ENCODE measurements at regions not wholly inside any gene's neighbourhood (a gene's known extent, or its start where the extent isn't known, plus 50 kb on each side); places are given as distances from the start of the nearest gene placed in this dataset.

GRCh38 chrX:134711135-134711921 is 53.1 kb upstream of the PLAC1 start:
- H3K9me3 Mint-ChIP-seq, result no peaks in the 10 kb centered on the region
- no peak overlapping the region for H3K27ac Mint-ChIP-seq
- ATAC-seq (replicated peaks) (no peak), DNase-seq (no peak)
- no peaks in the 10 kb centered on the region for H3K36me3 Mint-ChIP-seq
- peaks cover 0 to 11% of the 10 kb centered on the region in 2 donors for H3K27me3 Mint-ChIP-seq
- H3K4me1 Mint-ChIP-seq, result no peaks in the 10 kb centered on the region
- H3K4me3 Mint-ChIP-seq, result no peak overlapping the region
